RWPE1 (cell line): ENCODE measurements at regions not wholly inside any gene's neighbourhood (a gene's known extent, or its start where the extent isn't known, plus 50 kb on each side); places are given as distances from the start of the nearest gene placed in this dataset.

Source experiments
- CTCF ChIA-PET: fragments of 350-600 bp; sonication (Branson Sonifier 250); formaldehyde crosslinking; extraction: SDS; loops from one replicate; lab custom pipeline; 2021; lab: Yijun Ruan, JAX
- POLR2A ChIA-PET: fragments of 400-600 bp; formaldehyde crosslinking; extraction: SDS; loops from one replicate; lab custom pipeline; 2020; ENCODE audit warnings: antibody characterized with exemption; ENCODE audit not compliant: low non-redundant PET; lab: Yijun Ruan, JAX
- DNase-seq: peaks from one replicate; pipeline ENCODE4 v3.0.0; 2012; ENCODE audit warnings: low spot score
- H3K27ac ChIP-seq: fragments of 450-650 bp; 2 replicates; pipeline ENCODE4 v1.5.1; 2017
- CTCF ChIP-seq: fragments of 450-650 bp; conservative IDR thresholded peaks from 2 replicates; pipeline ENCODE4 v1.5.1; 2017; ENCODE audit warnings: low read depth, mild to moderate bottlenecking

- POLR2A ChIA-PET, result no interaction called here
- TF ChIP-seq CTCF, result no peak
- H3K27ac ChIP-seq, result no peak overlapping the region
- DNase-seq, result no peak
- CTCF ChIA-PET, result no interaction called here
Measured at GRCh38 chr3:165555785-165556184, 281.4 kb downstream of the BCHE start.

GRCh38 chr3:165553371-165553770 is 283.9 kb downstream of the BCHE start:
- ChIA-PET CTCF (no interaction called here), POLR2A (no interaction called here)
- DNase-seq, result no peak
- TF ChIP-seq CTCF, result no peak
- no peak overlapping the region for H3K27ac ChIP-seq

GRCh38 chr3:165549665-165550064 is 287.6 kb downstream of the BCHE start:
- DNase-seq, result no peak
- TF ChIP-seq CTCF, result no peak
- H3K27ac ChIP-seq, result no peak overlapping the region
- ChIA-PET CTCF (no interaction called here), POLR2A (no interaction called here)

GRCh38 chr3:165549037-165549436 is 288.2 kb downstream of the BCHE start:
- DNase-seq, result no peak
- POLR2A ChIA-PET, result no interaction called here
- H3K27ac ChIP-seq, result no peak overlapping the region
- no peak for TF ChIP-seq CTCF
- CTCF ChIA-PET, result no interaction called here

GRCh38 chr3:165545059-165545458 is 292.2 kb downstream of the BCHE start:
- H3K27ac ChIP-seq, result no peak overlapping the region
- POLR2A ChIA-PET, result no interaction called here
- TF ChIP-seq CTCF, result no peak
- CTCF ChIA-PET, result interaction anchor here (0.7 kb wide), 1 partner anchor 14 kb away, joined by 3 read pairs; no protein-coding TSS in a partner anchor
- DNase-seq, result no peak

GRCh38 chr3:165544432-165544831 is 292.8 kb downstream of the BCHE start:
- no peak for TF ChIP-seq CTCF
- H3K27ac ChIP-seq, result no peak overlapping the region
- DNase-seq, result no peak
- POLR2A ChIA-PET, result no interaction called here
- CTCF ChIA-PET, result no interaction called here

GRCh38 chr3:165538166-165538565 is 299.1 kb downstream of the BCHE start:
- CTCF ChIA-PET, result no interaction called here
- TF ChIP-seq CTCF, result no peak
- POLR2A ChIA-PET, result interaction anchor here (0.6 kb wide), 1 partner anchor 174 kb away, joined by 4 read pairs; no protein-coding TSS in a partner anchor
- DNase-seq, result no peak
- no peak overlapping the region for H3K27ac ChIP-seq
